Breast epithelium (tissue), 4 donors: ENCODE measurements at regions not wholly inside any gene's neighbourhood (a gene's known extent, or its start where the extent isn't known, plus 50 kb on each side); places are given as distances from the start of the nearest gene placed in this dataset.

Experiments
- DNase-seq, 2 donors: peaks; one replicate each; pipeline ENCODE4 v3.0.0-alpha.2; 2019; ENCODE audit warnings: low spot score in 2 of 2
- H3K27ac ChIP-seq, 2 donors: fragments of 200-600 bp; sonication (generic) in 1 of 2; one replicate each; pipeline ENCODE4 v1.5.1; 2016 to 2019; ENCODE audit warnings: mild to moderate bottlenecking in 1 of 2
- H3K27me3 ChIP-seq, 2 donors: fragments of 200-600 bp; sonication (generic) in 1 of 2; one replicate each; pipeline versions ENCODE4 v1.5.1 to v1.6.0; 2017 to 2019; ENCODE audit warnings: control low read depth in 1 of 2, mild to moderate bottlenecking in 1 of 2
- H3K36me3 ChIP-seq: fragments of 200-600 bp; one replicate; pipeline ENCODE4 v1.5.1; 2019
- H3K4me1 ChIP-seq, 2 donors: fragments of 200-600 bp; sonication (generic); one replicate each; pipeline ENCODE4 v1.5.1; 2016 to 2019; ENCODE audit warnings: control low read depth in 1 of 2
- H3K4me3 ChIP-seq, 3 donors: fragments of 200-600 bp; sonication (generic); 1 replicate in 2 of 3; 2 replicates in 1 of 3; pipeline ENCODE4 v1.5.1; 2016 to 2019; ENCODE audit warnings: mild to moderate bottlenecking in 3 of 3, moderate library complexity in 2 of 3
- H3K9me3 ChIP-seq, 2 donors: fragments of 200-600 bp; sonication (generic) in 1 of 2; one replicate each; pipeline ENCODE4 v1.5.1; 2016 to 2019; ENCODE audit warnings: control low read depth in 1 of 2
- CTCF ChIP-seq, 3 donors: fragments of 450-650 bp; IDR thresholded peaks; one replicate each; pipeline ENCODE4 v1.5.1; 2016 to 2017; ENCODE audit warnings: antibody characterized with exemption in 3 of 3, mild to moderate bottlenecking in 3 of 3, moderate library complexity in 3 of 3
- POLR2A ChIP-seq: fragments of 450-650 bp; IDR thresholded peaks from one replicate; pipeline ENCODE4 v1.6.1; 2016; ENCODE audit warnings: antibody characterized with exemption, mild to moderate bottlenecking, moderate library complexity
- POLR2AphosphoS5 ChIP-seq, 3 donors: sonication (generic); formaldehyde crosslinking; IDR thresholded peaks; one replicate each; pipeline ENCODE4 v1.6.1; 2017; ENCODE audit warnings: antibody characterized with exemption in 3 of 3
- intact Hi-C: fragments of 100-400 bp; cut with DNase I; formaldehyde crosslinking; loops from one replicate; pipeline ENCODE4 v1.15.1; 2023; ENCODE audit warnings: low total_unique reads

- Histone ChIP-seq H3K9me3 (no peaks in the 10 kb centered on the region), H3K27ac (no peak overlapping the region), H3K4me3 (no peak overlapping the region), H3K36me3 (no peaks in the 10 kb centered on the region), H3K27me3 (no peaks in the 10 kb centered on the region), H3K4me1 (no peaks in the 10 kb centered on the region)
- TF ChIP-seq CTCF (IDR thresholded peaks at IDR 0.05): no peak
- no peak for TF ChIP-seq POLR2AphosphoS5 (IDR thresholded peaks at IDR 0.05)
- no peak for TF ChIP-seq POLR2A
- intact Hi-C loops: no loop called here
- DNase-seq: no peak
Measured at GRCh38 chr22:48679656-48680555, 1147.8 kb downstream of the BRD1 start.

GRCh38 chr22:48678171-48679135, 1149.2 kb downstream of the BRD1 start:
- Histone ChIP-seq H3K4me1 (no peaks in the 10 kb centered on the region), H3K4me3 (no peak overlapping the region), H3K36me3 (no peaks in the 10 kb centered on the region), H3K27ac (no peak overlapping the region), H3K27me3 (no peaks in the 10 kb centered on the region), H3K9me3 (peaks cover 0 to under 1% of the 10 kb centered on the region in 2 donors)
- DNase-seq: no peak
- intact Hi-C loops: no loop called here
- TF ChIP-seq POLR2AphosphoS5 (IDR thresholded peaks at IDR 0.05) (no peak), CTCF (IDR thresholded peaks at IDR 0.05) (no peak), POLR2A (no peak)

- H3K4me3 ChIP-seq: no peak overlapping the region
- H3K4me1 ChIP-seq: no peaks in the 10 kb centered on the region
- no peak overlapping the region for H3K27ac ChIP-seq
- H3K9me3 ChIP-seq: peaks cover 5 to 7% of the 10 kb centered on the region in 2 donors
- H3K27me3 ChIP-seq: no peaks in the 10 kb centered on the region
- intact Hi-C loops: no loop called here
- no peak for DNase-seq
- TF ChIP-seq POLR2A: no peak
- no peak for TF ChIP-seq CTCF (IDR thresholded peaks at IDR 0.05)
- no peak for TF ChIP-seq POLR2AphosphoS5 (IDR thresholded peaks at IDR 0.05)
- H3K36me3 ChIP-seq: no peaks in the 10 kb centered on the region
Measured at GRCh38 chr22:48677621-48678020, 1150.1 kb downstream of the BRD1 start.

- DNase-seq: no peak
- H3K27me3 ChIP-seq: no peaks in the 10 kb centered on the region
- no peaks in the 10 kb centered on the region for H3K36me3 ChIP-seq
- intact Hi-C loops: no loop called here
- no peak overlapping the region for H3K4me3 ChIP-seq
- peaks cover 9 to 12% of the 10 kb centered on the region in 2 donors for H3K9me3 ChIP-seq
- H3K4me1 ChIP-seq: no peaks in the 10 kb centered on the region
- TF ChIP-seq POLR2AphosphoS5 (IDR thresholded peaks at IDR 0.05): no peak
- no peak for TF ChIP-seq POLR2A
- no peak for TF ChIP-seq CTCF (IDR thresholded peaks at IDR 0.05)
- no peak overlapping the region for H3K27ac ChIP-seq
Measured at GRCh38 chr22:48677168-48677520, 1150.5 kb downstream of the BRD1 start.
